Femur (tissue), 1 donor: ENCODE measurements at regions not wholly inside any gene's neighbourhood (a gene's known extent, or its start where the extent isn't known, plus 50 kb on each side); places are given as distances from the start of the nearest gene placed in this dataset.

ENCODE experiments used
- DNase-seq: peaks from one replicate; pipeline ENCODE4 v3.0.0-alpha.2; 2017

- DNase-seq: no peak
Observed at GRCh38 chr7:155360495-155361345, 63.0 kb downstream of the INSIG1 start.

- DNase-seq: no peak
Observed at GRCh38 chr7:155361346-155361680, 63.6 kb downstream of the INSIG1 start.

- DNase-seq: no peak
Observed at GRCh38 chr7:155361947-155362346, 64.3 kb downstream of the INSIG1 start.

- no peak for DNase-seq
Observed at GRCh38 chr7:155362380-155363145, 64.9 kb downstream of the INSIG1 start.

- no peak for DNase-seq
Observed at GRCh38 chr7:155363146-155363539, 65.5 kb downstream of the INSIG1 start.

GRCh38 chr7:155363852-155364600, 66.3 kb downstream of the INSIG1 start:
- DNase-seq: no peak

GRCh38 chr7:155365146-155365874, 67.6 kb downstream of the INSIG1 start:
- DNase-seq: no peak

- DNase-seq: no peak
Observed at GRCh38 chr7:155368894-155369600, 71.4 kb downstream of the INSIG1 start.

- no peak for DNase-seq
Observed at GRCh38 chr7:155369766-155370165, 72.1 kb downstream of the INSIG1 start.

GRCh38 chr7:155371331-155371883, 73.7 kb downstream of the INSIG1 start:
- no peak for DNase-seq

- no peak for DNase-seq
Observed at GRCh38 chr7:155371884-155372781, 74.5 kb downstream of the INSIG1 start.

GRCh38 chr7:155372782-155373358, 75.2 kb downstream of the INSIG1 start:
- DNase-seq: no peak

GRCh38 chr7:155373359-155374273, 75.9 kb downstream of the INSIG1 start:
- DNase-seq: no peak

GRCh38 chr7:155374276-155375252, 76.9 kb downstream of the INSIG1 start:
- no peak for DNase-seq

GRCh38 chr7:155375337-155376277, 77.9 kb downstream of the INSIG1 start:
- no peak for DNase-seq

GRCh38 chr7:155377071-155377837, 79.6 kb downstream of the INSIG1 start:
- no peak for DNase-seq
